Neural cell (in vitro differentiated cells): ENCODE measurements at regions not wholly inside any gene's neighbourhood (a gene's known extent, or its start where the extent isn't known, plus 50 kb on each side); places are given as distances from the start of the nearest gene placed in this dataset.

ENCODE experiments used
- EZH2 ChIP-seq: fragments of 200-600, 300-800 bp; shearing (Covaris generic), sonication (generic); IDR thresholded peaks from 2 replicates; pipeline ENCODE4 v1.6.1; 2014; ENCODE audit warnings: antibody characterized with exemption, low read length, borderline replicate concordance, mild to moderate bottlenecking; ENCODE audit not compliant: insufficient read depth, poor library complexity, severe bottlenecking
- TF ChIP-seq, protein P1 (sequence below): fragments of 450-650 bp; IDR thresholded peaks from 2 replicates; pipeline ENCODE4 v1.5.1; 2014; ENCODE audit warnings: antibody characterized with exemption, mild to moderate bottlenecking, moderate library complexity; ENCODE audit not compliant: poor library complexity, severe bottlenecking

GRCh38 chr10:25696013-25696708, 237.9 kb upstream of the MYO3A start:
- TF ChIP-seq, protein P1, sequence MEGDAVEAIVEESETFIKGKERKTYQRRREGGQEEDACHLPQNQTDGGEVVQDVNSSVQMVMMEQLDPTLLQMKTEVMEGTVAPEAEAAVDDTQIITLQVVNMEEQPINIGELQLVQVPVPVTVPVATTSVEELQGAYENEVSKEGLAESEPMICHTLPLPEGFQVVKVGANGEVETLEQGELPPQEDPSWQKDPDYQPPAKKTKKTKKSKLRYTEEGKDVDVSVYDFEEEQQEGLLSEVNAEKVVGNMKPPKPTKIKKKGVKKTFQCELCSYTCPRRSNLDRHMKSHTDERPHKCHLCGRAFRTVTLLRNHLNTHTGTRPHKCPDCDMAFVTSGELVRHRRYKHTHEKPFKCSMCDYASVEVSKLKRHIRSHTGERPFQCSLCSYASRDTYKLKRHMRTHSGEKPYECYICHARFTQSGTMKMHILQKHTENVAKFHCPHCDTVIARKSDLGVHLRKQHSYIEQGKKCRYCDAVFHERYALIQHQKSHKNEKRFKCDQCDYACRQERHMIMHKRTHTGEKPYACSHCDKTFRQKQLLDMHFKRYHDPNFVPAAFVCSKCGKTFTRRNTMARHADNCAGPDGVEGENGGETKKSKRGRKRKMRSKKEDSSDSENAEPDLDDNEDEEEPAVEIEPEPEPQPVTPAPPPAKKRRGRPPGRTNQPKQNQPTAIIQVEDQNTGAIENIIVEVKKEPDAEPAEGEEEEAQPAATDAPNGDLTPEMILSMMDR, result no peak
- no peak for TF ChIP-seq EZH2
